HG03469 (cell line): ENCODE measurements at regions not wholly inside any gene's neighbourhood (a gene's known extent, or its start where the extent isn't known, plus 50 kb on each side); places are given as distances from the start of the nearest gene placed in this dataset.

Experiments
- ATAC-seq: cut with Tn5 transposase; IDR thresholded peaks from one replicate; pipeline ENCODE4 v1.9.1; 2021; ENCODE audit warnings: mild to moderate bottlenecking, moderate library complexity, moderate number of reproducible peaks; ENCODE audit not compliant: unreplicated experiment

- ATAC-seq: no peak
Observed at GRCh38 chr7:47640265-47640664, 58.4 kb upstream of the TNS3 start.

- no peak for ATAC-seq
Observed at GRCh38 chr7:47639495-47640110, 57.7 kb upstream of the TNS3 start.

- no peak for ATAC-seq
Observed at GRCh38 chr7:47638679-47639315, 56.9 kb upstream of the TNS3 start.

GRCh38 chr7:47636433-47637175 lies 54.7 kb upstream of the TNS3 start:
- no peak for ATAC-seq

GRCh38 chr7:47636081-47636432 lies 54.1 kb upstream of the TNS3 start:
- ATAC-seq: no peak

- no peak for ATAC-seq
Observed at GRCh38 chr7:47635091-47636080, 53.5 kb upstream of the TNS3 start.

GRCh38 chr7:47634273-47634672 lies 52.4 kb upstream of the TNS3 start:
- ATAC-seq: no peak

- no peak for ATAC-seq
Observed at GRCh38 chr7:47633134-47633533, 51.2 kb upstream of the TNS3 start.
